ENCODE measurements at regions not wholly inside any gene's neighbourhood (a gene's known extent, or its start where the extent isn't known, plus 50 kb on each side); places are given as distances from the start of the nearest gene placed in this dataset.
A peak's percentile ranks its signal among the peaks of the same experiment; 100 is the strongest.
"Not testable (repeated sequence)": the region's sequence is repeated elsewhere in the genome, so short reads cannot be mapped to it uniquely, and the experiment has no call there.

DNA sequence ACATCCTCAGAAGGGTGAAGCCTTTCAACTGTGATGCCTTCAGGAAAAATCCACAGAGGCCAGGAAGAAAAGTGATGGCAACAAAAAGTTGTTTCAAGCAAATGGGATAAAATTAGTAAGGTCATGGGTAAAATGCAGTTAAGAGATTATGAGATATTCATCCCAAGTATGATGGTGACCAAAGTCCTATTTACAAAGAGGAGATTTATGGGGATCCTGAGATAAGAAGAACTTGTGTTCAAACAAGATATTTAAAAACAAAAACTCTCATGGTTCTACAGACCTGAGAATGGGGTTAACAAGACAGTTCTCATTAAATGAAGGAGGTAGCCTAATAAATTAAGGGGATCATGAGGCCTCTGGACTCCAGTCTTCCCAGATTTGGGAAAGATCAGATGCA lies 184.4 kb downstream of the FCRL5 start:
- DNase-seq = no peak

DNA sequence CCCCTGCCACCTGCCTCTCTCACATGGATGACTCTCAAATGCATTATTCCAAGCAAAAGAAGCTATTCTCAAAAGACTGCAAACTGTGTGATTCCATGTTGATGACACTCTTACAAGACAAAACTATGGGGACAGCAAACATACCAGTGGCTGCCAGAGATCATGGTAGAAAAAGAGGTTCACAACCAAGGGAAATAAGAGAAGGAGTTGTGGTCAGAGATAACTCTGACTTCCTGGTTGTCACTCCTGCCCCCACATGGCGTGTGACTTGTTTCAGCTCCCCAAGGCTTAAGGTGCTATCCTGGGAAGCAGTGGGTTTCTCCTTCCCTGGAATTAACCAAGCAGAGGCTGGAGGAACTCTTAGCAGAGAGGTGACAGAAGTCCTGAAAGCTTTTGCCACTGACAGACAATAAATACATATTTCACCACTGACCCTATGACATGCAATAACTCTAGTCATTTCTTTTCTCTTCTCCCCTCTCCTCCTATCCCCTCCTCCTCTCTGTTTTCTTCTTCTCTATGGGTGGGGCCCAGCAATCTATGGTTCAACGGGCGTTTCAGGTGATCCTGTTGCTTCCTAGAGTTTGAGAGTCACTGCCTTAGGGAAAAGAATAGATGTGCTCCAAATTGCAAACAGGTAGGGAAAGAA lies 185.1 kb downstream of the FCRL5 start:
- DNase-seq = no peak

DNA sequence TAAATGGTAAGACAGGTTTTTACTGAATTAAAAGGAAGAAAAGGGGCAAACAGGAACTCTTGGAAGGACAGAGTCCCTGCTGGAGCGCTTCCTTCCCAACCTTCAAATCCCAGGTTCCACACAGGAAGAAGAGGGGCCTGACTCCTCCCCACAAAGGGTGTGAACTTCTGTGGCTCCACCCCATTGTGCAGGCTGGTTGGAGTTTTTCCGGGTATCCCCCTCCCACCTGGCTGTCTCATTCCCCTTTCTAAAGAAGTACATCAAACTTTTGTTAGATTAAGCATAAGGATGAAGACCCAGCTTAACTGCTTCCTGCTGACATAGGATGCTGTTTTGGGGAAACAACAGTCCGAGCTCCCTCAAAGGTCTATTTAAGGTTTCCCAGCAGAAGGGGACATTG lies 187.7 kb downstream of the FCRL5 start:
- DNase-seq = no peak

DNA sequence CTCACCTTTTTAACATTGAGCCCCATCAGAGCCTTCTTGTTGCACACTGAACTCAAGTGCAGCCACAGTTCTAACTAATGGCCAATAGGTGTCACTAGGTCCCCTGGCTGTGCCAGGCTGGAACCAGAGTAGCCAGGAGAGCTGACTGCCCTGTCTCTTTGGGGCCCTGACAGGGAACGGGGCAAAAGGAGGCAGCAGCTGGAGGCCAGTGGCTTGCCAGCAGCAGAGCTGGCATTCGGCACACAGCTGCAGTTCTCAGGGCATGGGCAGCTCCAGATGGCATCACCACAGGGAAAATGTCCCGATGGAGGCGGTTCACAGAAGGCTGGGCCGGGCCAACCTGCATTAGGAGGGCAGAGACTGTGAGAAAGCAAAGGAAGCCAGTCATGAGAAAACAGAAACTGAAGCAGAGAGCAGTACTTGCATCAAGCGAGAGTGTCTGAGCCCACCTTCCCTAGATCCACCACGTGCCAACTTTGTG lies 188.6 kb downstream of the FCRL5 start:
- peak; percentile 21 for DNase-seq

DNA sequence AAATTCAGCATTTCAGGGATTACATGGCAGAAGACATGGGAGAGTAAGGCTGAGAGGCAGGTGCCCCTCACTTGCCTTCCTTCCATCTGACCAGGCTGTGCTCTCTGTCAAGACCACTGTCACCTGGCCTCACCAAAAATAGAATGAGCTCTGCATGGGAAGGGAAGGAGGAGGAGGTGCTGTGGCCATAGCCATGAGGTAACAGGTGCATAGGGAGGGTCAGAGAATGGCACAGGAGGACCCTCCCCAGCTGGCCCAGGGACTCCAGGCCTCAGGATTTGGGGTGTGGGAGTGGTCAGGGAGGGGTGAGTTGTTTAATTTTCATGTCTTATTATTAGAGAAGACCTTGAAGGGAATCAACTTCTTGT lies 192.3 kb downstream of the FCRL5 start:
- no peak for DNase-seq

DNA sequence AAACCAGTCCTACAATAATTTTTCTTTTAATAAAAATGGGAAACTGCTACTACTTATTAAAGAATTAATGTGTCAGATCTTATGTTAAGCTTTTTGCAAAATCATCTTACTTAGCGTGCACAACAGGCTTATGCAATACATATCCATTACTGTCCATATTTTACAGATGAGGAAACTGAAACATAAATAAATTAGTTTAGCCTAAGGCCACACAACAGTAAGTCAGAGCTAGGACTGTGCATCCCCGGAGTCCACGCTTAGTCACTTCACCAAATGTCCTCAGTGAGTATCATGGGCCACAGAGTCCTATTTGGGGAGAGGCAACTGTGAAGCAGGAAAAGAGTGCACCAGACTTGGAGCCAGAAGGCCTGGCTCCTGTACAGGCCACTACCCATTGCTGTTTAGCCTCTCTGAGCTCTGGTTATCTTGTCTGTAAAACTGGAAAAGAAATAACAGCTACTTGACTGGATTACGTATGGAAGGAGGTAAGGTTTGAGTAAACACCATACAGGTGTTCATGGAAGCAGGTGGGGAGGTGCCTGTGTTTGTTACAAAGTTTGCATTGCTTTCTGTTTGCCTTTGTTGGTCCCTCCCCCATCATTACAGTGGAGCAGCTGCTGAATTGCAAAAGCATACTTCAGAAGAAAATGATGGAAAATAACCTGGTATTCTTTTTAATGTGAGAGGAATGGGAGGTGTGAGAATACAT lies 192.8 kb downstream of the FCRL5 start:
- DNase-seq = no peak

DNA sequence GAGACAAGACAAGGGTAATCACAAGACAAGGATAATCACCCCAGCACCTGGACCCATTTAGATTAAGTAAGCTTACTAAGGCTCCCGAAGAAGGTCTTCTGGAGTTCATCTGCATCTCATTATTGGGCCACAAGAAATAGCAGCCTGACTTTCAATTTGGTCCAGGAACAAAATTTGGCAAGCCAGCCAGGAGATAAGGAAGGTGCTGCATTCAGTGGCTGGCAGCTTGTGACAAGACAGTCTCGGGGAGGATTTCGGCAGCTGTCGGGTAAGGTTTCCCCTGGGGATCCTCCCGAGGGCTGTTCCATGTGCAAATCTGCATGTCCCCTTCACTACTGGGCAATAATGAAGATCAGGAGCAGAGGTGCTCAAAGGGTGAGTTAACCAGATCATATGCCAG lies 195.2 kb downstream of the FCRL5 start:
- no peak for DNase-seq

DNA sequence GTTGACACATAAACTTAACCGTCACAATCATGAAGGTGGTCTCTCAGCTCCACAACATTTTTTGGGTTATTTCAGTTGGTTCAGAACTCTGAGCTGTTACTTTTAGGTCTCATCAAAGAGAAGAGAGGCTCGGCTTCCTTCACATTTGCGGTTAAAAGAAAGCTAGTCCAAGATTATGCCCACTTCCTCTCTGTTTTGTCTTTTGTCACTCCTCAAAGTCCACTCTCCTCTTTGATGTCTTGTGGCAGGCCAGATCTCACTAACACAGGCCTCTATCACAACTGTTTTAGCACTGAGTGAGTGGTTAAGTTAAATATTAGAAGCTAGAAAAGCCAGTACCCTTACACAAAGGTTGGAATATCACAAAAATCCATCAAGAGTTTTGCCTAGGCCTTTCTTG lies 195.7 kb downstream of the FCRL5 start:
- no peak for DNase-seq

DNA sequence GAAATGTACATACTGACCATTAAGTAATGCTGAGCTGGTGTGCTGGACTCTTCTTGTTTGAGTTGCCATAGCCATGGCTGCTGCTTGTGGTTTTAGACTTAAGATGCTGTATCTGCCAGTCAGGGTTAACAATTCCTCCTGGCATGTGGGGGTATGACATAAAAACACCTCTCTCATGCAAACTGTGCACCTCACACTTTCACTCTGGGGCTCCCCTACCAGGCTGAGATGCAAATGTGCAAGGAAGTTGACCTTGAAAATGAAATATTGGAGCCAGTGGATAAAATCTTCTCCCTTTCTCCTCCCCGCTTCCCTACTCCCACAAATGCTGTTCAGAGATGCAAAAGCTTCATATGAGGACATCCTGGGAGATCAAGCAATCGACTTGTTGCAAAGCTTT lies 198.8 kb downstream of the FCRL5 start:
- no peak for DNase-seq

DNA sequence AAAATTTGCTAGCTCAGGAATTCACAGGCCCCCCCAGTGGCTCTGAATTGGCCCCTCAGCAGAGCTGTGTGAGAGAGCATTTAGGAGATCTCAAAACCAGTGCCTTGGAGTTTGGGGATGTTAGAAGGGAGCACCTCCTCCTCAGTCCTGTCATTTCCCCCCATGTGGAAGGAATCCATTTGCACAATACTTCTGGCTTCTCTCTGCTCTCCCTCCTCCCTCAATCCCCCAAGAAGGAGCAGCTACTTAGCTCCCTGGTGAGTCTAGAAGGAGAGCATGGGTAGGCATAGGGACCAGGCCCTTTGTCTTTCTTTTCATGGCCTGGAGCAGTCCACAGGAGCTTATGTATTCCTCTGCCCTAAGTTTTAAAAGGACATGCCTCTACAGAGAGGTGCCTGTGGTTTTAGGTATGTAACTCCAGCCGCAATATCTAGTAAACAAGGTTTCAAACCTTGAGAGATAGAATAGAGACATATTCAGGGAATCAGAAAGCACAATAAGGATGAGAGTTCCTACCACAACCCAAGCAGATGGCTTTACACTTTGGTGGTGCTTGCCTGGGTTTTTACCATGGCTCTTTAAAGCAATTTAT lies 199.4 kb downstream of the FCRL5 start:
- no peak for DNase-seq

DNA sequence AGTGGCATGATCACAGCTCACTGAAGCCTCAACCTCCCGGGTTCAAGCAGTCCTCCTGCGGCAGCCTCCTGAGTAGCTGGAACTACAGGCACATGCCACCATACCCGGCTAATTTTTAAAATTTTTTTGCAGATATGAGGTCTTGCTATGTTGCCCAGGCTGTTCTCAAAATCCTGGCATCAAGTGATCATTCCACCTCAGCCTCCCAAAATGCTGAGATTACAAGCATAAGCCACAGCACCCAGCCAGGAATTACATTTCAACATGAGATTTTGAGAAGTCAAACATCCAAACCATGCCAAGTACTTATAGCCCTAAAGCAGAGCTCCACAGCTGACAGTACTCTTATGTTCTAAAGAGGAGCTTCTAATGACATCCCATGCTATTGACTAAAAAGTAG lies 200.1 kb downstream of the FCRL5 start:
- DNase-seq = no peak

DNA sequence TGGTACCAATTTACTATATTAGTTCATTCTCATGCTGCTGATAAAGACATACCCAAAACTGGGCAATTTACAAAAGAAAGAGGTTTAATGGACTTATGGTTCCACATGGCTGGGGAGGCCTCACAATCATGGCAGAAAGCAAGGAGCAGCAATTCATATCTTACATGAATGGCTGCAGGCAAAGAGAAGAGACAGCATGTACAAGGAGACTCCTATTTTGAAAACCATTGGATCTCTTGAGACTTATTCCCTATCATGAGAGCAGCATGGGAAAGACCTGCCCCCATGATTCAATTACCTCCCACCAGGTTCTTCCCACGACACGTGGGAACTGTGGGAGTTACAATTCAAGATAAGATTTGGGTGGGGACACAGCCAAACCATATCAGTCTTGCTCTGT lies 200.5 kb downstream of the FCRL5 start:
- not testable (repeated sequence) for DNase-seq

DNA sequence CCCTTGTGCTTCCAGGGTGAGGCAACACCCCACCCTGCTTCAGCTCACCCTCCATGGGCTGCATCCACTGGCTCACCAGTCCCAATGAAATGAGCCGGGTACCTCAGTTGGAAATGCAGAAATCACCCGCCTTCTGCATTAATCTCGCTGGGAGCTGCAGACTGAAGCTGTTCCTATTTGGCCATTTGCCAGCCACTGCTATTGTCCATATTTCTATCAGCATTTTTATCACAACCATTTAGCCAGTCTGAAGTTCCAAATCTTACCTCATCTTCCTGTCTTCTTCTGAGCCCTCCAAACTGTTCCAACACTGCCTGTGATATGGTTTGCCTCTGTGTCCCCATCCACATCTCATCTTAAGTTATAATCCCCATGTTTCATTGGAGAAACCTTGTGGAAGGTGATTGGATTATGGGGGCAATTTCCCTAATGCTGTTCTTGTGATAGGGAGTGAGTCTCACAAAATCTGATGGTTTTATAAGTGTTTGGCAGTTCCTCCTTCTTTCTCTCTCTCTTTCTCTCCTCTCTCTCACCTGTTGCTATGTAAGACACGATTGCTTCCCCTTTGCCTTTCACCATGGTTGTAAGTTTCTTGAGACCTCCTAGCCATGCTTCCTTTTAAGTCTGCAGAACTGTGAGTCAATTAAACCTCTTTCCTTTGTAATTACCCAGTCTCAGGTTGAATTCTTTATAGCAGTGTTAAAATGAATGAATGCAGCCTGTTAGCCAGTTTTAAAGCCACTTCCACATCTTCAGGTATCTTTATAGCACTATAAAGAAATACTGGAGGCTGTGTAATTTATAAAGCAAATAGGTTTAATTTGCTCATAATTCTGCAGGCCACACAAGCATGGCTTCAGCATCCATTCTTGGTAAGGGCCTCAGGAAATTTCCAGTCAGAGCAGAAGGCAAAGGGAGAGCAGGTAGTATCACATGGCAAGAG lies 203.5 kb downstream of the FCRL5 start:
- no peak for DNase-seq

DNA sequence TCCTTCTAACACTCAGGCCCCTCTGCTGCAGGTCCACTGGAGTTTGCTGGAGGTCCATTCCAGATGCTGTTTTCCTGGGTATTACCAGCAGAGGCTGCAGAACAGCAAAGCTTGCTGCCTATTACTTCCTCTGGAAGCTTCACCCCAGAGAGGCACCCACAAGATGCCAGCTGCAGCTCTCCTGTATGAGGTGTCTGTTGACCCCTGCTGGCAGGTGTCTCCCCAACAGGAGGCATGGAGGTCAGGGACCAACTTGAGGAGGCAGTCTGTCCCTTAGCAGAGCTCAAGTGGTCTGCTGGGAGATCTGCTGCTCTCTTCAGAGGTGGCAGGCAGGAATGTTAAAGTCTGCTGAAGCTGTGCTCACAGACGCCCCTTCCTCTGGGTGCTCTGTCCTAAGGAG lies 204.8 kb downstream of the FCRL5 start:
- no peak for DNase-seq

DNA sequence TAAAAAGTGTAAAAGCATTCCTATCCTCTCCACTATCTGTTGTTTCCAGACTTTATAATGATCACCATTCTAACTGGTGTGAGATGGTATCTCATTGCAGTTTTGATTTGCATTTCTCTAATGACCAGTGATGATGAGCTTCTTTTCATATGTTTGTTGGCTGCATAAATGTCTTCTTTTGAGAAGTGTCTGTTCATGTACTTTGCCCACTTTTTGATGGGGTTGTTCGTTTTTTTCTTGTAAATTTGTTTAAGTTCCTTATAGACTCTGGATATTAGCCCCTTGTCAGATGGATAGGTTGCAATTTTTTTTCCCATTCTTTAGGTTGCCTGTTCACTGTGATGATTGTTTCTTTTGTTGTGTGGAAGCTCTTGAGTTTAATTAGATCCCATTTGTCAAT lies 199.6 kb upstream of the ETV3 start:
- not testable (repeated sequence) for DNase-seq

DNA sequence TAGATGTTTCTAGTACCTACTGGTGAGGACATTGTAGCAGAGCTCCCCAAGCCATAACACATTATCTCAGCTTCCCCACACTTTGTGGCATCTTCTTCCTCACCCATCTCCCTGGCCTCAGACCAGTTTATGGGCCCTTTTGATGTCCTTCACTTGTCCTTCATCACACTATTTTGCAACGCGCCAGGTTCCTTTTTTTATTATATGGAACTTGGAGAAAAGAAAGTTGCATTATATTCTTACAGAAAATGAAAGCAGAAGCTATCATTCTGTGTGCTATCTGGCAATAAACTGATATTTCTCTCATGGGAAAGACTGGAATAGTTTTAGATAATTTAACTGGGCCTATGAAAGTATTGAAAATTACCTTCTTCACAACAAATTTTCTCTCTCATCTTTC lies 196.9 kb upstream of the ETV3 start:
- no peak for DNase-seq

DNA sequence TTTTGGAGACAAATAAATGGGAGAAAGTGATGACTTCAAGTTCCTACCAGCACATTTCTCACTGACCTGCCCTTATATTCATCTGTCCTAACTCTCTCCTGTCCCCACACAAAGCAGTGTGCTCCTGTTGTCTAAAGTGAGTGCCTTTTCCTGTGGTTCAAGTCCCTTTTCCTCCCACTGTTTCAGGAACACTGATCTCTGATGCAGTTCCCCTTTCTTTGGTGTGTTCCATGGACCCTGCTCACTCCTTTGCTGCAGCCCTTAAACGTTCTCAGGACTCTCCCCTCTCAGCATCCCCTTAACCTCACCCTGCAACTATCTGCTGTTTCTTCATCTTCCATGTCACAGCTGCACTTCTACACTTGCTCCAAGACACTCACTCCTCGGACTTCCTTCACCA lies 195.8 kb upstream of the ETV3 start:
- no peak for DNase-seq

DNA sequence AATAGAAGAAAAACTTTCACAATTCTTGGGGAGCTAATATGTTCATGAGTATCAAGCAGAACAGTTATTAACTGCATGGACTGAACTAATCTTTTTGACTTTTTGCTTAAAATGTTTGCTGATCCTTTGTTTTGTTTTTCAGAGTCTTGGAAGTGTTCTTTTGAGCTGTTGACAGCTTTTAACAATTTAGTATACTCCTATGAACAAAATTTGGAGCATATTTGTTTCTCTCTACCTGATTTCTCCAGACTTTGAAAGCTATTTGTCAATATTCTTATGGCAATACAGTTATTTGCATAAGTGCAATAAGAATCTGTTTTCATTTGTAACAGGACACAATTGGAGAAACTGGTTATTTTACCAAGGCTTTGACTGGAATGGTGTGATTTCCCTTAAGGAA lies 192.0 kb upstream of the ETV3 start:
- DNase-seq = not testable (repeated sequence)

DNA sequence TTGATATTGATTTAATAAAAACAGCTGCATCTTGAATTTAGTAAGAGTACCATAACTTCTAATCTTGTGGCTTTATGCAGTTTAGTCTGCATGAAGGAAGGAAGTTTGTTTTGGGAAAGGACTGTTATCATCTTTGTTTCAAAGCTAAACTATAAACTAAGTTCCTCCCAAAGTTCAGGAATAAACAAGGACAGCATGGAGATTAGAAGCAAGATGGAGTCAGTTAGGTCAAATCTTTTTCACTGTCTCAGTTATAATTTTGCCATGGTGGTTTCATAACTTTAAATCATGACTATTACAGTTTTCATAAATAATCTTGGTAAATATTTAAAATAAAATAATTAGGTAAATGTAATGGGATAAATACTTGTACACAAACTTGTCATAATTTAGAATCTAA lies 189.9 kb upstream of the ETV3 start:
- DNase-seq = not testable (repeated sequence)

DNA sequence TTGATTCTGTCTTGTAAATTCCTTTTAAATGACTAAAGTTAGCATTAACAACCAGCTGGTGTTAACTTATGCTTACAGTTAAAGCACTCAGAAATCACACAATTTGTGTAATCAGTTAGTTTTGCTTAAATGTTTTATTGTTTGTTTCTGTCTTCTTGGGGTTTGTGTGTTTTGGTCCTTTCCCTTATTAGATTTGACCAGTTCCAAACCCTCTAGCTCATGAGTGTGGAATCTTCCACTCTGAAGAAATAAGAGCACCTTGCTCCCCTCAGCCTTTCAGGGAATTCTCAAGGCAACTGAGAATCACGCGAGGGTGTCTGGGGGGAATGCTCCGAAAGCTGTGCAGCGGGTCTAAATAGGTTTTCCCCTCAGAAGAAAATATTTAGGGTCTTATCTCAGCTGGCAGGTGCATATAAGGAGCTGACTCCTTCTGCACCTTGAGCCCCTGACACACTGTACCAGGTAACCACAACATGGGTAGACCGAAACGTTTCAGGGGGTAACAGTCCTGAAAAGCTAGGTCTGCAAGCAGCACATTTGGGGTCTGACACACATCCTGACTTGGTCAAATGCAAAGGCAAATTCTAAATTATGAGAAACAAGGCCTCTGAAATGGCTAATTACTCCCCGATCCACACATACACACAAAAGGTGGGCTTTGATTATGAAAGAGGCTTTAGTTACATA lies 188.1 kb upstream of the ETV3 start:
- DNase-seq = no peak

DNA sequence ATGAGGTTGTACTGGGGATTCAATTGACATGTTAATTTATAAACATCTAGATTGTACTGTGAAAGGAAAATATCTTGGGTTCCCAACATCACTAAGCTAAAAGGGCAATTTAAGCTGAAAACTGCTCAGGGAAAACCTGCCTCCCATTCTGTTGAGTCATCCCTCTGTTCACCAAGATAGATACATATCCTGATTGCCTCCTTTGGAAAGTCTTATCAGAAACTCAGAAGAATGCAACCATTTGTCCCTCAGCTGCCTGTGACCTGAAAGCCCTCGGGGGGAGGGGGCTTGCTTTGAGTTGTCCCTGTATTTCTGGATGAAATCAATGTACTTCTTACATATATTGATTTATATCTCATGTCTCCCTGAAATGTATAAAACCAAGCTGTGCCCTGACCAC lies 187.0 kb upstream of the ETV3 start:
- no peak for DNase-seq

DNA sequence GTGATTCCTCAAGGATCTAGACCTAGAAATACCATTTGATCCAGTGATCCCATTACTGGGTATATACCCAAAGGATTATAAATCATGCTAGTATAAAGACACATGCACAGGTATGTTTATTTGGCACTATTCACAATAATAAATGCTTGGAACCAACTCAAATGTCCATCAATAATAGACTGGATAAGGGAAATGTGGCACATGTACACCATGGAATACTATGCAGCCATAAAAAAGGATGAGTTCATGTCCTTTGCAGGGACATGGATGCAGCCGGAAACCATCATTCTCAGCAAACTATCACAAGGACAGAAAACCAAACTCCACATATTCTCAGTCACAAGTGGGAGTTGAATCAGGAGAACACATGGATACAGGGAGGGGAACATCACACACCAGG lies 183.8 kb upstream of the ETV3 start:
- not testable (repeated sequence) for DNase-seq

DNA sequence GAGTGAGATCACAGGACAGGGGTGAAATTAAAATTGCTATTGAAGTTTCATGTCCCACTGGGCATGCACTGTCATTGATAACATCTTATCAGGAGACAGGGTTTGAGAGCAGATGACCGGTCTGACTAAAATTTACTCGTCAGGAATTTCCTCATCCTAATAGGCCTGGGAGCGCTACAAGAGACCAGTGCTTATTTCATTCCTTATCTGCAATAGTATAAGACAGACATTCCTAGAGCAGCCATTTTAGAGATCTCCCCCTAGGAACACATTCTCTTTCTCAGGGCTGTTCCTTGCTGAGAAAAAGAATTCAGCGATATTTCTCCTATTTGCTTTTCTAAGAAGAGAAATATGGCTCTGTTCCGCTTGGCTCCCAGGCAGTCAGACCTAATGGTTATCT lies 181.4 kb upstream of the ETV3 start:
- DNase-seq = no peak
